Transverse colon (tissue), 3 donors: ENCODE measurements at regions not wholly inside any gene's neighbourhood (a gene's known extent, or its start where the extent isn't known, plus 50 kb on each side); places are given as distances from the start of the nearest gene placed in this dataset.

Experiments used
- EP300 ChIP-seq: sonication (generic); formaldehyde crosslinking; IDR thresholded peaks from one replicate; pipeline ENCODE4 v1.6.1; 2017; ENCODE audit warnings: antibody characterized with exemption, low read depth
- POLR2A ChIP-seq: fragments of 450-650 bp; IDR thresholded peaks from one replicate; pipeline ENCODE4 v1.6.1; 2016; ENCODE audit warnings: antibody characterized with exemption, mild to moderate bottlenecking, moderate library complexity
- TF ChIP-seq, protein P1 (sequence below), 5 experiments: fragments of 200-600 bp in 3 of 5; fragments of 450-650 bp in 2 of 5; sonication (generic) in 3 of 5; IDR thresholded peaks; 1 replicate in 2 of 5; 2 replicates in 3 of 5; pipeline ENCODE4 v1.5.1; 2016 to 2017; ENCODE audit warnings: antibody characterized with exemption in 5 of 5, inconsistent platforms in 3 of 5, mild to moderate bottlenecking in 2 of 5, moderate library complexity in 1 of 5

DNA sequence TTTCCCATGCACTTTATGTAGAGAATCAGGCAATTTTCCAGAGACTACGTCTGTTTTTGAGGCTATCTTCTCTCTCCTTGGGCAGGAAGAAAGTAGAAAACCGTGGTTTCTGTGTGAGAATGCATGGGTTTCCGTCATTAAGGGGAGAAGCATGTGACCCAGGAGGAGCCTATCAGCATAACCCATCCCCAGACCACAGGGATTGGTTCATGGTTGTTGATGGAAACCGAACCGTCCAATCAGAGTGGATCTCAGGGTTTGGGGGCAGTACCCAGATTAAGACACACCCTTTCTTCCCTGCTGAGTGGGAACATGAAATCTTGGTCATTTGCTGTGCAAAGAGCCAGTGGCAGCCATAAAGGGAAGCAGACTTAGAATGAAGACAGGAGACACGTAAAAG, 517.8 kb downstream of the MN1 start:
- TF ChIP-seq POLR2A (no peak), EP300 (no peak)
- TF ChIP-seq, protein P1, sequence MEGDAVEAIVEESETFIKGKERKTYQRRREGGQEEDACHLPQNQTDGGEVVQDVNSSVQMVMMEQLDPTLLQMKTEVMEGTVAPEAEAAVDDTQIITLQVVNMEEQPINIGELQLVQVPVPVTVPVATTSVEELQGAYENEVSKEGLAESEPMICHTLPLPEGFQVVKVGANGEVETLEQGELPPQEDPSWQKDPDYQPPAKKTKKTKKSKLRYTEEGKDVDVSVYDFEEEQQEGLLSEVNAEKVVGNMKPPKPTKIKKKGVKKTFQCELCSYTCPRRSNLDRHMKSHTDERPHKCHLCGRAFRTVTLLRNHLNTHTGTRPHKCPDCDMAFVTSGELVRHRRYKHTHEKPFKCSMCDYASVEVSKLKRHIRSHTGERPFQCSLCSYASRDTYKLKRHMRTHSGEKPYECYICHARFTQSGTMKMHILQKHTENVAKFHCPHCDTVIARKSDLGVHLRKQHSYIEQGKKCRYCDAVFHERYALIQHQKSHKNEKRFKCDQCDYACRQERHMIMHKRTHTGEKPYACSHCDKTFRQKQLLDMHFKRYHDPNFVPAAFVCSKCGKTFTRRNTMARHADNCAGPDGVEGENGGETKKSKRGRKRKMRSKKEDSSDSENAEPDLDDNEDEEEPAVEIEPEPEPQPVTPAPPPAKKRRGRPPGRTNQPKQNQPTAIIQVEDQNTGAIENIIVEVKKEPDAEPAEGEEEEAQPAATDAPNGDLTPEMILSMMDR (IDR thresholded peaks at IDR 0.05) = no peak
